PC-9 (cell line): ENCODE measurements at regions not wholly inside any gene's neighbourhood (a gene's known extent, or its start where the extent isn't known, plus 50 kb on each side); places are given as distances from the start of the nearest gene placed in this dataset.

Source experiments
- BruUV-seq: library from RNA; stranded (reverse); fragments of 400-500 nt; replicated peaks from 2 replicates; lab custom pipeline; 2021; lab: Mats Ljungman, UMichigan
- CTCF ChIA-PET: fragments of 300-600 bp; sonication (Branson Sonifier 250); formaldehyde crosslinking; loops from one replicate; lab custom pipeline; 2022; ENCODE audit warnings: antibody characterized with exemption; lab: Charles Lee
- POLR2A ChIA-PET: fragments of 300-600 bp; sonication (Branson Sonifier 250); formaldehyde crosslinking; loops from one replicate; lab custom pipeline; 2022; ENCODE audit warnings: antibody characterized with exemption; ENCODE audit not compliant: unreplicated experiment; lab: Charles Lee
- DNase-seq, 2 experiments: peaks; one replicate each; pipeline versions ENCODE4 v3.0.0 to v3.0.0-alpha.2; 2015 to 2022; ENCODE audit warnings: mixed read lengths in 1 of 2
- H2AFZ ChIP-seq: fragments of 200-600 bp; sonication (generic); 2 replicates; pipeline ENCODE4 v1.8.1; 2017; ENCODE audit warnings: antibody characterized with exemption
- H3F3A ChIP-seq: fragments of 200-600 bp; sonication (generic); 2 replicates; pipeline ENCODE4 v1.8.1; 2017; ENCODE audit warnings: antibody characterized with exemption, mild to moderate bottlenecking, low read depth; ENCODE audit not compliant: insufficient read depth
- H3K27ac ChIP-seq: fragments of 200-600 bp; sonication (generic); 2 replicates; pipeline ENCODE4 v1.6.1; 2016; ENCODE audit warnings: mixed run types
- H3K27me3 ChIP-seq: fragments of 200-600 bp; sonication (generic); 2 replicates; pipeline ENCODE4 v1.6.1; 2016; ENCODE audit warnings: low read depth, mixed run types; ENCODE audit not compliant: insufficient read depth
- H3K36me3 ChIP-seq: fragments of 200-600 bp; sonication (generic); 2 replicates; pipeline ENCODE4 v1.6.1; 2016; ENCODE audit warnings: low read depth, mixed run types
- H3K4me1 ChIP-seq: fragments of 200-600 bp; sonication (generic); replicated peaks from 2 replicates; pipeline ENCODE4 v1.6.1; 2016; ENCODE audit warnings: mixed run types; ENCODE audit not compliant: insufficient read depth
- H3K4me2 ChIP-seq: fragments of 200-600 bp; sonication (generic); 2 replicates; pipeline ENCODE4 v1.6.1; 2017; ENCODE audit warnings: mixed run types
- H3K4me3 ChIP-seq: fragments of 200-600 bp; sonication (generic); 2 replicates; pipeline ENCODE4 v1.6.1; 2016; ENCODE audit warnings: mixed run types
- H3K79me2 ChIP-seq: fragments of 200-600 bp; sonication (generic); 2 replicates; pipeline ENCODE4 v1.6.1; 2017; ENCODE audit warnings: low read depth, mixed run types
- H3K9me2 ChIP-seq: fragments of 200-600 bp; sonication (generic); 2 replicates; pipeline ENCODE4 v1.8.1; 2017; ENCODE audit warnings: mild to moderate bottlenecking; ENCODE audit not compliant: insufficient read depth
- H3K9me3 ChIP-seq: fragments of 200-600 bp; sonication (generic); 2 replicates; pipeline ENCODE4 v1.8.1; 2016; ENCODE audit warnings: low read depth; ENCODE audit not compliant: insufficient read depth
- H4K20me1 ChIP-seq: fragments of 200-600 bp; sonication (generic); 2 replicates; pipeline ENCODE4 v1.8.1; 2017; ENCODE audit not compliant: insufficient read depth
- EZH2 ChIP-seq: fragments of 200-600 bp; sonication (generic); IDR thresholded peaks from 2 replicates; pipeline ENCODE4 v1.8.0; 2017; ENCODE audit warnings: antibody characterized with exemption, low read depth
- intact Hi-C: fragments of 100-400 bp; cut with micrococcal nuclease; formaldehyde crosslinking; loops from one replicate; pipeline ENCODE4 v1.10.0; 2022; ENCODE audit not compliant: unreplicated experiment
- TF ChIP-seq, protein P1 (sequence below): fragments of 200-600 bp; sonication (generic); conservative IDR thresholded peaks from 2 replicates; pipeline ENCODE4 v1.6.1; 2017; ENCODE audit warnings: mixed run types, antibody characterized with exemption, mild to moderate bottlenecking, moderate library complexity

DNA sequence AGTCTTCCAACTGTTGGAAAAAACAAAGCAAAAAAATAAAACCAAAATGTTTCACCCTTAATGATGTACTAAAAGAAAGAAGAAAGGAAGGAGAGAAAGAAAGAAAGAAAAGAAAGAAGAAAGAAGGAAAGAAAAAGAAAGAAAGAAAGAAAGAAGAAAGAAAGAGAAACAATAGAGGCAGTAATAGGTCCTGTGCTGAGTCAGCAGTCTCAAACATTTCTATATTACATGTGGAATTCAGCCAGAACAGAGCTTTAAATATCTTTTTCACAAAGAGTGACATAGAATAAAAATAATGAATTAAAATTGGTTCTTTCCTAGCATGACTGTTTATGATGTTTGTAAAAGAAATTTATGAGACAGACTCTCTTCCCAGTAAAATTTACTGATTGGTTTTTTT is 1135.3 kb upstream of the CDH8 start:
- no peaks in the 10 kb centered on the region for H3K36me3 ChIP-seq
- ChIA-PET CTCF (no interaction called here), POLR2A (no interaction called here)
- no peaks in the 10 kb centered on the region for H4K20me1 ChIP-seq
- H2AFZ ChIP-seq: no peak overlapping the region
- no peaks in the 10 kb centered on the region for H3K4me1 ChIP-seq
- H3F3A ChIP-seq: no peaks in the 10 kb centered on the region
- DNase-seq: no peak
- no peak overlapping the region for H3K27ac ChIP-seq
- BruUV-seq: no TSS peak
- no peaks in the 10 kb centered on the region for H3K9me2 ChIP-seq
- intact Hi-C loops: no loop called here
- H3K27me3 ChIP-seq: no peaks in the 10 kb centered on the region
- H3K4me2 ChIP-seq: no peak overlapping the region
- H3K9me3 ChIP-seq: no peaks in the 10 kb centered on the region
- H3K79me2 ChIP-seq: no peaks in the 10 kb centered on the region
- H3K4me3 ChIP-seq: no peak overlapping the region
- TF ChIP-seq, protein P1, sequence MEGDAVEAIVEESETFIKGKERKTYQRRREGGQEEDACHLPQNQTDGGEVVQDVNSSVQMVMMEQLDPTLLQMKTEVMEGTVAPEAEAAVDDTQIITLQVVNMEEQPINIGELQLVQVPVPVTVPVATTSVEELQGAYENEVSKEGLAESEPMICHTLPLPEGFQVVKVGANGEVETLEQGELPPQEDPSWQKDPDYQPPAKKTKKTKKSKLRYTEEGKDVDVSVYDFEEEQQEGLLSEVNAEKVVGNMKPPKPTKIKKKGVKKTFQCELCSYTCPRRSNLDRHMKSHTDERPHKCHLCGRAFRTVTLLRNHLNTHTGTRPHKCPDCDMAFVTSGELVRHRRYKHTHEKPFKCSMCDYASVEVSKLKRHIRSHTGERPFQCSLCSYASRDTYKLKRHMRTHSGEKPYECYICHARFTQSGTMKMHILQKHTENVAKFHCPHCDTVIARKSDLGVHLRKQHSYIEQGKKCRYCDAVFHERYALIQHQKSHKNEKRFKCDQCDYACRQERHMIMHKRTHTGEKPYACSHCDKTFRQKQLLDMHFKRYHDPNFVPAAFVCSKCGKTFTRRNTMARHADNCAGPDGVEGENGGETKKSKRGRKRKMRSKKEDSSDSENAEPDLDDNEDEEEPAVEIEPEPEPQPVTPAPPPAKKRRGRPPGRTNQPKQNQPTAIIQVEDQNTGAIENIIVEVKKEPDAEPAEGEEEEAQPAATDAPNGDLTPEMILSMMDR: no peak
- TF ChIP-seq EZH2: no peak

DNA sequence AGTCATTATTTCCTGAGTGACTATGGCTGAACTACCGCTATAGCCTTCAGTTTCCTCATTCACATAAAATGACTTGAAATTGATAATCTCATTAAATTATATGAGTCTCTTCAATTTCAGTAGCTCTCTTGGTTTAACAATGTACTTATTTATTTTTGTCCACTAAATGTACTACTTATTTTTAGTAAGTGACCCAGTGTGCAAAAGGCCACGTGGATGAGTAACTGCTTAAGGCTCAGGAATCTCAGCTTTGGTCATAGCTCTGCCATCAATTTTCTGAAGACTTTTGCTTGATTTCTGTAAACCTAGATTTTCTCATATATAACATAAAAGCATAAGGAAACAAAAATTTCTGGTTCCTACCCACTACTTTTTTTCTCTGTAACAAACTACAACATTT is 1132.9 kb upstream of the CDH8 start:
- Histone ChIP-seq H3K36me3 (no peaks in the 10 kb centered on the region), H3K4me3 (no peak overlapping the region), H3K27me3 (no peaks in the 10 kb centered on the region), H2AFZ (no peak overlapping the region), H3F3A (no peaks in the 10 kb centered on the region), H3K9me3 (no peaks in the 10 kb centered on the region), H4K20me1 (no peaks in the 10 kb centered on the region), H3K4me2 (no peak overlapping the region), H3K9me2 (no peaks in the 10 kb centered on the region), H3K27ac (no peak overlapping the region), H3K79me2 (no peaks in the 10 kb centered on the region), H3K4me1 (no peaks in the 10 kb centered on the region)
- no peak for TF ChIP-seq EZH2
- TF ChIP-seq, protein P1: no peak
- CTCF ChIA-PET: no interaction called here
- no TSS peak for BruUV-seq
- intact Hi-C loops: no loop called here
- POLR2A ChIA-PET: no interaction called here
- DNase-seq: no peak

DNA sequence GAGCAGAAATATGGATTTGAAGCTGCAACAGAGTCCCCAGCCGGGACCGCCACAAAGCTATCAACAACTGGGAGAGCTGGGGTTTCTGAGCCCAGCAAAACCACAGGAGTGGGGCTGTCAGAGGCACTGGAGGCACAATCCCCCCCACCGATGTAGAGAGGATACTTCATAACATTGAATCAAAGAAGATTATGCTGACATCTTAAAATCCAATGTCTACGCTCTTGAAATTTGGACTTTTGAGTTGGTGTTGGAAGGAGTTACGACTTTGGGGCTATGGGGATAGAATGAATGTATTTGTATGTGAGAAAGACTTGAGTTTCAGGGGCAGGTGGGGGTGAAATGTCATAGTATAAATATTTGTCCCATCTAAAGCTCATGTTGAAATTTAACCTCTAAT is 1121.6 kb upstream of the CDH8 start:
- no peak overlapping the region for H3K4me3 ChIP-seq
- no peak for TF ChIP-seq EZH2
- TF ChIP-seq, protein P1: no peak
- intact Hi-C loops: no loop called here
- no peaks in the 10 kb centered on the region for H4K20me1 ChIP-seq
- H3K9me2 ChIP-seq: no peaks in the 10 kb centered on the region
- no peak overlapping the region for H3K4me2 ChIP-seq
- DNase-seq: no peak
- ChIA-PET CTCF (no interaction called here), POLR2A (no interaction called here)
- BruUV-seq: no TSS peak
- H3K79me2 ChIP-seq: no peaks in the 10 kb centered on the region
- H3F3A ChIP-seq: no peaks in the 10 kb centered on the region
- H3K9me3 ChIP-seq: no peaks in the 10 kb centered on the region
- H2AFZ ChIP-seq: no peak overlapping the region
- no peak overlapping the region for H3K27ac ChIP-seq
- no peaks in the 10 kb centered on the region; the same call in 1 of the 2 replicates for H3K27me3 ChIP-seq
- no peaks in the 10 kb centered on the region for H3K4me1 ChIP-seq
- H3K36me3 ChIP-seq: no peaks in the 10 kb centered on the region
